A172 (cell line): ENCODE measurements at regions not wholly inside any gene's neighbourhood (a gene's known extent, or its start where the extent isn't known, plus 50 kb on each side); places are given as distances from the start of the nearest gene placed in this dataset.

Experiments
- DNase-seq: peaks from one replicate; pipeline ENCODE4 v3.0.0-alpha.2; 2015; ENCODE audit warnings: low spot score

DNA sequence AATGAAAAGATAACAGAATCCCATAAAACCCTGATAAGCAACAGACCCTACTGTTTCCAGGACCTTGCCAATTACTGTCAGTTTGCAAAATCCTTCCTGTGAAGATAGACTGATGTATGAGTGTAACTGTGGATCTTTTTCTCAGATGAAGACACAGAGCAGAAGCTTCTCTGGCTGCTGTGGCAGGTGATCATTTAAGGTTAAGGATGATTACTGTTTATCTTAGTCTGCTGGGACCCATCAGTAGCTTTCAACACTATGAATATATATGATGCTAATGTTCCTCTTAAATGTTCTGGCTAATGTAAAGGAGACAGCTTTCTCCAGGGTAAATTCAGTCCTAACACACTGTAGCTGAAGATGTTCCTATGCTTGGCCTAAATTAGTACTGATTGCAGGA lies 56.0 kb upstream of the CTTNBP2 start:
- DNase-seq: no peak

DNA sequence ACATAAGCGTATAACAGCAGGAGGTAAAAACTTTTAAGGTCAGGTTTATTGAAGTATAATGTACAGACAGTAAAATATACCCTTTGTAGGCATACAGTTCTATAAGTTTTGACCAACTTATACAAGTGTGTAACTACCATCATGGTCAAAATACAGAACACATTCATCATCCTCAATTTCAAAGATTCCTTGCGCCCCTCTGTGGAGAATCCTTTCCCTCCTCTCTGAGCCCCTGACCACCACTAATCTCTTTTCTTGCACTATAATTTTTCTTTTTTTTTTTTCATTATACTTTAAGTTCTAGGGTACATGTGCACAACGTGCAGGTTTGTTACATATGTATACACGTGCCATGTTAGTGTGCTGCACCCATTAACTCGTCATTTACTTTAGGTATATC lies 58.1 kb upstream of the CTTNBP2 start:
- DNase-seq: no peak

DNA sequence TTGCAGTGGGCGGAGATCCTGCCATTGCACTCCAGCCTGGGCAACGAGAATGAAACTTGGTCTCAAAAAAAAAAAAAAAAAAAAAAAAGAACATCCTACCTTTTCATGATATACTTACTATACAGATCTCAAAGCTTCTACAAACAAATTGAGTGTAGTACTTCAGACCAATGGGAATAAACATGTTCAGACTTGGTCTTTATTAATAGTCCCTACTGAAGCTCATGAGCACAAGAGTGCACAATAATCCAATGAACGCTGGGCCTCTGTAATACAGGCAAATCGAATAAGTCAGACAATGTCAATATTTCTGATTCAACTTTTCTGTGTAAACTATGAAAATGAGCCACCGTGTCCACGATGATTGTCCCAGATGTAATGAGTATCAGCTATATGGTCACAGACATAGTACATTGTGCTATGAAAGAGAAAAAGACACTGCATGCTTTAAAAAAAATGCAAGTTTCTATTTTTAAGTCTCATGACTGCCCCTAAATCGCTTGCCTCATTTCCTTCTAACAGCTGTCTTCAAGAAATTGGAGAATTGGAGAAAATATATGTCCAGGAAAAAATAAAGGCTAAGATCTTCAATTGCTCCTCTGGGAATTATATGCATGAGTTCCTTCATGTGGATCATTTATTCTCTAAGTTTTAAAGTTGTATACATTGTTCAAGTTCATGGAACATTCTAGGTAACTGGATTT lies 64.0 kb upstream of the CTTNBP2 start:
- no peak for DNase-seq

DNA sequence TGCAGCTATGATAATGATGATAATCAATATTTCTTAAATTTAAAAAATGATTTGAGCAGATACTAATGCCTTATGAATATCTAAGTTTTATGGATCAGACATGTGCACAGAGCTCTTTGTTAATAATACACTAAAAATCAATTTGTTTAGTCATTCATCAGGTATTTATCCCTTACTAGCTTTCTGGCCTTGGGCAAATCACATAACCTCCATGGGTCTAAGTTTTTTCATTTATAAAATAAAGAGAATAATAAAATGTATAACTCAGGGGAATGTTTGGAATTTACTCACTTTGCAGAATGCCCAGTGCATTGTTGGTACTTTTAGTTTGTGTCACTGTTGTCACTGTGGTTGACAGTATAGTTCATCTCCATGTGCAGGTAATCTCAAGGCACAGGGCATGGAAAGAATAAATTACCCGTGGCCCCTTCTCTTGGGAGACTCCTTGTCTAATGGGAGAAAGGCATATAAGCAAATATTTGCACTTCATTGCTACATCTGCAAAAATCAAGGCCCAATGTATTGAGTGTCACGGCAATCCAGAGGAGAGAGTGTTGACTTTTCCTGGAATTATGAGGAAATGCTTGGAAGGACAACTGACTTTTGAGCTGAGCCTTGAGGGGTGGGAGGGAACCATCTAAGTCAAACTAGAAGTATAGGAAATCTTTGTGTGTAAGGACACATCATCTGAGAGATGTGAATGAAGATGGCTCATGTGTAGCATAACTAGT lies 64.7 kb upstream of the CTTNBP2 start:
- DNase-seq: no peak

DNA sequence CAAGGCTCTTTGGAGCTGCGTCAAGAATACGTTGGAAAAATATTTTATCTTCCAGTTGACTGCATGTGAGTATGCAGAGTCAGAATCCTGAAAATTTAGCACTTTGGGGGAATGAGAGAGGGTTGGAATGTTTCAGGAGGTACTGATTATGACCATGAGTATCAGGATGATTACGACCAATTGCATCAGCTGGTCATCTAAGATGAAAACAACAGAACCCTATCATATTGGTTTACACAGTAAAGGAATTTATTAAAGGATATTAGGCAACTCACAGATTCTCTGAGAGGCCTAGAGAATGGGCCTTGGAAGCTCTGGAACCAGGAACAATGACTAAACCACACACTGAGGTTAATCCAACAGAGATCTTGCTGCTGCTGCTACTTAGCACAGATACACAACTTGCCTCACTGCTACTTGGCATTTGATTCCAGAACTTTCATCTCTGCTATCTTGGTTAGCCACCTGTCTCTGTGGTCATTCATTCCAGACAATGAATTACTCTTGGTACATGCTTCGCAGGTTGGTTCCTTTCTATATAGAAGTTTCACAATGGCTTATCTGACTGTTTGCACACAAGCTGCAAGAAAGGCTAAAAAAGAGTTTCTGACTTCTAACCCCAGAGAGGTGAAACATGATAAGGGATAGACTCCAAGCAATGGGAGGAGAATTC lies 68.0 kb upstream of the CTTNBP2 start:
- no peak for DNase-seq

DNA sequence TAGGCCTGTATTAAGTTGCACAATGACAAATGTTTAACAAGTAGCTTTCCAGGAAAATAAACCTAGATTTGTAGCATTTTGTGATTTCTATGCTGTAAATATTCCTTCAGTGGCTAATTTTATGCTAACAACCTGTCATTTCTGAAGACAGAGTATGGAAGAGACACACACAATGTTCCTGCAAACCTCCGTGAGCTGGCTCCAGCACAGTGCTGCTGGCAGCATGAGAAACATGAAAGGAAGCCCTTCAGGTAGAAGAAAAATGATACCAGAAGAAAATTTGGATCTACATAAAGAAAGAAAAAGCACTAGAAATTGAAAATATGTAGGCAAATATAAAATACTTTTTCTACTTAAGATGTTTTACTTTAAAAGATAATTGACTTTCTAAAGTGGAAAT lies 69.5 kb upstream of the CTTNBP2 start:
- no peak for DNase-seq

DNA sequence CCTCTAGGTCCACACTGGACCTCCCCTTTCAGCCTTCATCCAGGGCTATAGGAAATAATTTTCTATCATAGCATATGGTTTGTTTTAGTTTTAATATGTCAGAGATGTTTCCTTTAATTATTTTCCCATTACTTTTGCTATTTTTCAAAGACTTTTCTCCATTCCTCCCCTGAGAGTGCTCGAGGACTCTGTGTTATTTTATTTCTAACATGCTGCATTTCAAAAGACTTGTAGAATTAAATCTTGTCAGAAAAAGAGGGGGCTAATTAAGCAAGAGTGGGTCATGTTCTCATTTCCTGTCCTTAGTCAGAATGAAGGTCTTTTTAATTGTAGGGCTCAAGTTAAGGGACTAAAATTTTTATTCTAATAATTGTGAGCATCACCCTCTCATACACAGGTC lies 71.6 kb upstream of the CTTNBP2 start:
- no peak for DNase-seq

DNA sequence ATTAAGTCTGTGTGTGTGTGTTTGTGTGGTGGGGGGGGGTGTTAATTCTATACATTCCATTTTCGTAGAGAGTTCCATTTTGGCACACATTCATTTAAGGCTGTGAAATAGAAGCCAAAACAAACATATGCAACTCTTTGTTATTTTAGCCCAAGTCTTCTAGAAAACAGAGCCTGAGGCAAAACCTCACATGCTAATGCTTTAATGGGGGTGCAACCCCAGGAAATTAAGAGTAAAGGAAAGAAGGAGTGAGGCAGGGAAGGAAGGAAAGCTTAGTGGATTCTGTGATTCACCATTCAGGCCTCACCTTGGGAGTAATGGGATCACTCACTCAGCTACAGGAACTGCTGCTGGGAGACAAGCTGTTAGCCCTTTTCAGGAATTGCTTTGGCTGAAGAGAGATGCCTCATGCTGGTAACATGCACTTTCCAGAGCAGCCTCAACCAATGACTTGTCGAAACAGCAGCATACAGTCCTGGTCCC lies 73.0 kb upstream of the CTTNBP2 start:
- DNase-seq: no peak

DNA sequence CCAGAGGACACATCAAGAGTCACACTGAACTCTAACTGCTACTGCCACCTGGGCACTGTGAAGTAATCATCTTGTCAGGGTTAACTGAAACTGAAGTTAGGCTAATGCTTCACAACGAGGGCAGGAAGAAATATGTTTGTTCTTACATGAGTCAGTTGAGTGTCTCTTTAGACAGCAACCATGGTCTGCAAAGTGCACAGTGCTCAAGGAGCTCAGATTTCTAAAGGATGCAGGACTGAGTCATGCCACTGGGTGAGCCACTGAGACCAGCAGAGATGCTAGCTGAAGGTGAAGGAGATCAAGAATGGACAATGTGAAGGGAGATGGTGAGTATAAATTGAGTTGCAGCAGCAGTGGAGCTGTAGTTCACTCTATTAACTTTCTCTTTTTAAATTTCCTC lies 76.0 kb upstream of the CTTNBP2 start:
- no peak for DNase-seq

DNA sequence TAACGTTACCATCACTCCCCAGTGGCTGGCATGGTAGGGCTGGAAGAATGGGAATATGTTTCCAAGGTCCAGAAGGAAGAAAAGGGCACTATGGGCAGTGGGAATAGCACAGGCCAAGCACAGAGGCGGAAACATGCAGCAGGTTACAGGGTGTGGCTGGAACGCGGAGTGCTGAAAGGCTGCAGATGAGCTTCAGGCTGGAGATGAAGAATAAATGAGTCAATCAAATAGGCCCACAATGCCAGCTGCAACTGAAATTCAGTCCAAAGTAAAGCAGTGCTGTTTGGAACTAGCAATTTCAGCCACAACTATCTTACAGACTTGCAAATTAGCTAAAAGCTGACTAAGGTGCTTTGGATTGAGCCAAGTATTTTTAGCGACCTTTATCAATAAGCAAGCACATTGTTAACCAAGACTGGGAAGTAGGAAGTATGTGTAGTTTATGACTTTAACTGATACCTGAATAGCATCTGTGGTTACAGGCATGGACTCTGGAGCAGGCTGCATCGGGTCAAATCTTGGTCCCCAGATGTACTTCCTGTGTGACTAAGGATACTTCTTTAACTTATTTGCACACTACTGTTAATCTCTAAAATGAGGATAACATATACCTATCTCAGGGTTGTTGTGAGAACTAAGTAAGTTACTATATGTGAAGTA lies 77.5 kb upstream of the CTTNBP2 start:
- DNase-seq: no peak

DNA sequence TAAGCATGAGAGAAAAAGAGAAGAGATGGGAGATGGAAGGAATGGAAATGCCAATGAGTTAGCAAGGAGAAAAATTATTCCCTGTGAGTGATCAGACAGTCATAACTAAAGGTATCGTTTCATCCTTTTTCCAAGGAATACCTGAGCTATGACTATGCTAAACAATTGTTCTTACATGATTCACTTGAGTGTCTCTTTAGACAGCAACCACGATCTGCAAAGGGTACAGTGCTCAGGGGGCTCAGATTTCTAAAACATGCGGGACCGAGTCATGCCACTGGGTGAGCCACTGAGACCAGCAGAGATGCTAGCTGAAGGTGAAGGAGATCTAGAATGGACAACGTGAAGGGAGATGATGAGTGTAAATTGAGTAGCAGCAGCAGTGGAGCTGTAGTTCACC lies 78.0 kb upstream of the CTTNBP2 start:
- no peak for DNase-seq

DNA sequence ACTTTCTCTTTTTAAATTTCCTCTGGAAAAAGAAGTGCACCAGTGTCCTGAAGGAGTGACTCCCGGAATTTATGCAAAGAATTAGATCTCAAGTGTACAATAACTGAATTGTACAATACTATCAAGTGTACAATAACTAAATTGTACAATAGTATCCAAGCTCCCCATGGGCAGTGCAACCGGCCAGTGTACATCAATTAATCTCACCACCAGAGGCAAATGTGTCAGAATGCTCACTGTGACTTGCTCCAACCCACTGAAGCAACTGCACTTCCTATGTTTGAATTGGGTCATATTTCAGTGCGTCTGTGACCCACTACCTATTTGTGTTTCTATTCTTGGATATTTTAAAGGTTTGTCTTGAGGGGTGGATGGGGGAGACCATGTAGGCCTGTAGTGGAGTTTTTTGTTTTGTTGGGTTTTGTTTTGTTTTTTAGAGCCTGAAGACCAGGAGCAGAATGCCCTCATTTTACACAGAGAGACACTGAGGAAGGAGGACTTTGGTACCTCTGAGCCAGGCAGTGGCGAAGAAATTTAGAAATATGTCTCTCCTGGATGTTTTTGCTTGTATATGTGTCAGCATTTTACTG lies 78.5 kb upstream of the CTTNBP2 start:
- DNase-seq: no peak

DNA sequence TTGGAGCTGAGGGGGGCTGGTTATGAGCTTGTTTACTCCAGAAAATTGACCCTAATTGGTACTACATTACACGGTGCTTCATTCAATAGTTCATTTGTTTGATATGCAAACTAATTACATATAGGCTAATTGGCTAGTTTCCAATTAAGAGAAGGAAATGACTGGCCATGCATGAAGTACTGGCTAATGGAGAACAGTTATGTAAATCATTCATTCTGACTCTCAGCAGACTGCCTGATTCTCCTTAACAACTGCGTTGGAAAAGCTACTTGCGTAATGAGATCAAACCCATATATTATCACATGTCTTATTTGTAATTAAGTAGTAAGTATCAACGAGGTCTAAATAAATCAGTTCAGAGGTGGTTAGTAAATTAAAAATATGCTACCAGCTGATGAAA lies 81.8 kb upstream of the CTTNBP2 start:
- DNase-seq: no peak

DNA sequence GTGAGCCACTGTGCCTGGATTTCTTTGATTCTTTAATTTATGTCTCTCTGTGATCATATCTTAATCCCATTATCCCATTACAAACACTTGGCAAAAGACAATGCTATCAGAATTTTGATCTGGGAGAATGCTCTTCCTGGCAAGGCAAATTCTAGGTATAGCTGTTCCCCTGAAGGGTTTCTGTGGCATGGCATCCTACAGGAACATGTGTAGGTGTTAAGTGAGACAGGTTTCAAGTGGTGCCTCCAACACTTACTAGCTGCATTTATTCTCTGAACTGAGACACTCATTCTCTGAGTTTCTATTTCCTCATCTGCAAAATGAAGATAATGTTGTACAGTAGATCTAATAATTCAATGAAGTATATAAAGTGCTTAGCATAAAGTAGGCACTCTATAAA lies 87.1 kb upstream of the CTTNBP2 start:
- no peak for DNase-seq

DNA sequence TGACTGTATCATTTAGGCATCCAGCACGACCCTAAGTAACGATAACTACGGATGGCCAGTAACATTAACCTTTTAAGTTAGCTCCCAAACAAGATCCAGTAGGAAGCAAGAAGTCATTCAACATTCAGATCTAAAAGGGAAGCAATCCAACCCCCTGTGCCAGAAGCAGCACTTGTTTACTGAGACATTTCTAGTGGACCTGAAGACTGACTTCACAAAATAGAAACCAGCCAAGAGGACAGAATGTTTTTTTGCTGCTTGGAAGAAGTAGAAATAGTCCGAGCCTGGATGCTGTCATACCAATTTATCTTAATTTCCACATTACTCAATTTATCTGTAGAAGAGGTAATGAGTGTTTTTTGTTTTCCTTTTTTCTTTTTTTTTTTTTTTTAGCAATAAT lies 88.0 kb upstream of the CTTNBP2 start:
- no peak for DNase-seq

DNA sequence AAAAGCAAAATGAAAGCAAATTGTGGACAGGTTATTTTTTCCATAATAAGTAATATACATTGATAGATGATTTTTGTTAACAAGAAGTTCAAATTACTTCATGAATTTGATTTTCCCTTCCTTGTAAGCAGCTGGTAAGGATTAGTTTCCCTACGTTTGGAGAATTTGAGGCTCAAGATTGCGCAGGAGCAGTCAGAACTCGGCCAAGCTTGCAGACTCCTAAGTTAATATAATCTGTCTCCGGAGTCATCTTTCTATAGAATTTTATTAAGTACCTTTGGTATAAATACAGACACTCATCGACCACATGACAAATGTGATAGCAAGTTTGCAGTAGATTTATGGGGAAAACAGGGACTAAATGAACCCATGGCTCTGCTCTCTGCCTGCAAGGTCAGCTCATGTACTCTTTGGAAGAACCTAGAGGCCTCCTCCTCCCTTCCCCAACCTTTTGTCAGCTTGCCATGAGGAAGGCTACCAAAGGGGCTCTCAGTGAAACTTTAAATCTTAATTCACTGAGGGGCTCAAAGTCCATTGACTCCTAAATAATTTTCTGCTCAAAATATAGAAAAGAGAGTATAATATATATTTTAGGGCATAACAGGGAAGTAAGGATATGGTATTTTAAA lies 89.2 kb upstream of the CTTNBP2 start:
- DNase-seq: no peak

DNA sequence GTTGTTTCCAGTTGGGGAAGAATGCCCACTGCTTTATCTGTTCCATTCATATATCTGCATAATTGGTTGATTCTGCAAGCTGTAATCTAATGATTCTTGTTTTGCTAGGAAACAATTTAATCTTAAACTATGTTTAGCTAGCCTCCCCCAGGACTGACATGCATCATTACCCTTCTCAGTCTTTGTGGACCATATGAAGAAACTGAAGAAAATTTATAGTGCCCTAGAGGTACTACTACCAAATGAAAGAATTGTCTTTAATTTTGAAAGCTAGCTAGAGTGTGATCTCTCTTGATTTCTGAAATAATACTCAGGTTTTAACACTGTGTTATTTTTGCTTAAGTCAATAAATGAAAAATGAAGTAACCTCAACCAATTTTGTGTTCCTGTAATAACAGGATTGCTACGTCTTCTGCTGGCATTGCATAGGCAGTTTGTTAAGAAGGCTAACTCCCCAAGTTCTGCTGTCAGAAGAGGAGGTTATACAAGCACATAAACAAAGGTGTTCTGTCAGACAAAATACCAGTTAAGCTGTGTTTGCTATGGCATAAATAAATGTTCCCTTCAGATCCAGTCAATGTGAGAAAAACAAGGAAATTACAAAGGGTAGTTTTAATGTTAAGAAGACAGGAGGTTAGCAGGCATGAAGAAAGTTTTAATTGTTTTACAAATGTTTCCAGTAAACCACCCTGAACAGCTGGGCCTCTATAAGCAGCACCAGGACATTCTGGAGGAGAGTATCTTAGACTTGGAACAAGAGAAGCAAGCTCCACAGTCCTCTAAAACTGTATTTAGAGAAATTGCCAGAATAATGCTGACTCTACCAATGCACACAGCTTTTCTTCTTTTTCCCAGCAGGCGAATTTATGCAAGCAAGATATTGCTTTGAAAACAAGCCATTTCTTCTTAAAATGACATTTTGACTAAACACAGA lies 90.3 kb upstream of the CTTNBP2 start:
- DNase-seq: no peak

DNA sequence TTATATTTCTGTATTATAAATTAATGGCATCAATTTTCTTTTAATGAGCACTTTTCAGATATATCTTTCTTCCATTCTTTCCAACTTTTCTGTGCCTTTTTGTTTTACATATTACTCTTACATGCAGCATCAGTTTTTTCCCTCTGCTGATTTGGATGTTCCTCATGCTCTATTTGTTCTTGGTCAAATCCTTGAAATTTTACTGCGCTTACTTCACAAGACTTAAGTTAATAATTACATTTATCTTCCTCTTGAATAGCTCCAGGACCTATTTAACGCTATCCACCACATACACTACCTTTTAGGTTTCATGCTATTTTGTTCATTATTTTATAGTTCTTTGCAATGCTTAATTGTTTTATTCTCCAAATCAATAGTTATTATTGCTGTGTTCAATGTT lies 97.6 kb upstream of the CTTNBP2 start:
- no peak for DNase-seq

DNA sequence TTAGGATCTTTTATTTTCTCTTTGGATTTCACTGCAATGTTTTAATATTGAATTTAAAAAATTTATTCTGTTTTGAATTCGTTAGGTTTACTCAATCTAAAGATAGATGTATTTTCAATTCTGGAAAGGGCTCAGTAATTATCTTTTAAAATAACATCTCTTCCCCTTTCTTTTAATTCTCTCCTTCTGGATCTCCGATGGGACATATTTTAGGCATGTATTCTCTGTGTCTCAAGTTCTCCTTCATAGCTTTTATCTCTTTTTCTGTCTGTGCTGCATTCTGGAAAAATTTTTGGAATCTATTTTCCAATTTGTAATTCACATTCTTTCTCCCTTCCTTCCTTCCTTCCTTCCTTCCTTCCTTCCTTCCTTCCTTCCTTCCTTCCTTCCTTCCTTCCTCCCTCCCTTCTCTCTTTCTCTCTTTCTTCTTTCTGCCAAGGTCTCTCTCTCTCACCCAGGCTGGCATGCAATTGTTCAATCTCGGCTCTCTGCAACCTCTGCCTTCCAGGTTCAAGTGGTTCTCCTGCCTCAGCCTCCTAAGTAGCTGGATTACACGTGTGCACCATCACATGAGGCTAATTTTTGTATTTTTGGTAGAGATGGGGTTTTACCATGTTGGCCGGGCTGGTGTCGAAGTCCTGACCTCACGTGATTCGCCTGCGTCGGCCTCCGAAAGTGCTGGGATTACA lies 98.5 kb upstream of the CTTNBP2 start:
- DNase-seq: no peak

DNA sequence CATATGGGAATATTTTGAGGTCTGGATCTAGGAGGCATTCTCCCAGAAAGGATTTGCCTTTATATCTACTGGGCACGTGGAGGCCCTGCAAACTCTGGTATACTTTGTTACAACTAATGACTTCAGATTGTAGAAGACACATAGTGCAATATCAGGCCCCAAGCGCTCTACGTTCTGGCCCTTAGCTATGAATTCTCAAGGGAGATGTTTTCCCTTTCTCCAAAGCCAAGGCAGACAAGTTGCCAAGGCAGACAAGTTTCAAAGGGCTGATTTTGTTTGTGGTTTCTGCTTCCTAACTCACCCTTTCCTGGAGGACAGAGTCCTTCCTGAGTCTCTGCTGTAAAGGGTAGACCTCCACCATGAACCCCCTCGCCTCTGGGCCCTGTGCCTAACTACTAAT lies 99.4 kb upstream of the CTTNBP2 start:
- no peak for DNase-seq
